Ovary (tissue), 3 donors: ENCODE measurements at regions not wholly inside any gene's neighbourhood (a gene's known extent, or its start where the extent isn't known, plus 50 kb on each side); places are given as distances from the start of the nearest gene placed in this dataset.
"Not testable (repeated sequence)": the region's sequence is repeated elsewhere in the genome, so short reads cannot be mapped to it uniquely, and the experiment has no call there.

ENCODE experiments used
- CTCF ChIP-seq, 3 donors: fragments of 450-650 bp in 2 of 3; fragments of 200-600 bp in 1 of 3; IDR thresholded peaks; one replicate each; pipeline versions ENCODE4 v1.5.1 to v1.8.0; 2016 to 2022; ENCODE audit warnings: antibody characterized with exemption in 3 of 3, mild to moderate bottlenecking in 1 of 3
- POLR2A ChIP-seq: fragments of 450-650 bp; IDR thresholded peaks from one replicate; pipeline ENCODE4 v1.6.1; 2017; ENCODE audit warnings: antibody characterized with exemption, mild to moderate bottlenecking, moderate library complexity
- donor health status: DM: no; HTN: no; CAD: no.

GRCh38 chr9:61374390-61374789, 184.6 kb downstream of the SPATA31A7 start:
- not testable (repeated sequence) for TF ChIP-seq CTCF (IDR thresholded peaks at IDR 0.05); POLR2A
